HL-60 (cell line): ENCODE measurements at regions not wholly inside any gene's neighbourhood (a gene's known extent, or its start where the extent isn't known, plus 50 kb on each side); places are given as distances from the start of the nearest gene placed in this dataset.

ENCODE experiments used
- DNase-seq, 2 experiments: peaks; one replicate each; pipeline ENCODE4 v3.0.0-alpha.2; 2010 to 2020; ENCODE audit warnings: low read depth in 1 of 2, low spot score in 1 of 2
- H3K27ac ChIP-seq: fragments of 250-450 bp; sonication (Bioruptor Pico); replicated peaks from 2 replicates; pipeline ENCODE4 v1.5.1; 2020; ENCODE audit warnings: mild to moderate bottlenecking, moderate library complexity
- H3K27me3 ChIP-seq: fragments of 250-450 bp; sonication (Bioruptor Pico); 2 replicates; pipeline ENCODE4 v1.5.1; 2021; ENCODE audit warnings: mild to moderate bottlenecking, moderate library complexity; ENCODE audit not compliant: insufficient read depth, poor library complexity, severe bottlenecking
- H3K4me3 ChIP-seq: replicated peaks from 2 replicates; pipeline ENCODE4 v1.5.1; 2011; ENCODE audit warnings: mild to moderate bottlenecking, control low read depth, low read length; ENCODE audit not compliant: insufficient read depth
- GABPA ChIP-seq: IDR thresholded peaks from 2 replicates; pipeline ENCODE4 v1.6.1; 2012; ENCODE audit warnings: low read depth
- POLR2AphosphoS5 ChIP-seq: IDR thresholded peaks from 2 replicates; pipeline ENCODE4 v1.6.1; 2012; ENCODE audit warnings: low read depth
- SPI1 ChIP-seq: IDR thresholded peaks from 2 replicates; pipeline ENCODE4 v1.6.1; 2012; ENCODE audit warnings: low read depth, mild to moderate bottlenecking, borderline replicate concordance
- TF ChIP-seq, protein P1 (sequence below): IDR thresholded peaks from one replicate; pipeline ENCODE4 v1.5.1; 2011; ENCODE audit warnings: low read length, control low read depth, inconsistent platforms; ENCODE audit not compliant: insufficient read depth
- TF ChIP-seq, protein P2 (sequence below): IDR thresholded peaks from 2 replicates; pipeline ENCODE4 v1.6.1; 2012; ENCODE audit warnings: low read depth; ENCODE audit not compliant: insufficient replicate concordance

DNA sequence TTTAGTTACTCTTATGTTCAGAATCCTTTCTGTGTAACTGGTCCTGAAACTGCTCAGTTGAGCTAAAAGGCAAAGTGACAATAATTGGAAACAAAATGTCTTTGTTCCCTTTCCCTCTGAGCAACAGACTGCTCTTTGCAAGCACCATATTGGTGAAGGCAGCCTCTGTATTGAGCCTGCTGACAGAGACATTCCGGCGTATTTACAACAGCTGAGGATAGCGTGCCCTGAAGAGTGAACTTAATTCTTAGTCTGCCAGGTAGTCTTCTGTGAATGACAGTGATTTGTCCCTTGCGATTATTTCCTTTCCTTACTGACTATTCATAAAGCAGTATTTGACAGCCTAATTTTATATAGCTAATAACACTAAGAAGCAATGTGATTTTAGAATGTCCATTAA lies 239.1 kb downstream of the CPS1 start:
- Histone ChIP-seq H3K27ac (no peak overlapping the region), H3K27me3 (no peaks in the 10 kb centered on the region), H3K4me3 (no peak overlapping the region)
- TF ChIP-seq GABPA (no peak), POLR2AphosphoS5 (no peak), SPI1 (no peak)
- TF ChIP-seq, protein P1, sequence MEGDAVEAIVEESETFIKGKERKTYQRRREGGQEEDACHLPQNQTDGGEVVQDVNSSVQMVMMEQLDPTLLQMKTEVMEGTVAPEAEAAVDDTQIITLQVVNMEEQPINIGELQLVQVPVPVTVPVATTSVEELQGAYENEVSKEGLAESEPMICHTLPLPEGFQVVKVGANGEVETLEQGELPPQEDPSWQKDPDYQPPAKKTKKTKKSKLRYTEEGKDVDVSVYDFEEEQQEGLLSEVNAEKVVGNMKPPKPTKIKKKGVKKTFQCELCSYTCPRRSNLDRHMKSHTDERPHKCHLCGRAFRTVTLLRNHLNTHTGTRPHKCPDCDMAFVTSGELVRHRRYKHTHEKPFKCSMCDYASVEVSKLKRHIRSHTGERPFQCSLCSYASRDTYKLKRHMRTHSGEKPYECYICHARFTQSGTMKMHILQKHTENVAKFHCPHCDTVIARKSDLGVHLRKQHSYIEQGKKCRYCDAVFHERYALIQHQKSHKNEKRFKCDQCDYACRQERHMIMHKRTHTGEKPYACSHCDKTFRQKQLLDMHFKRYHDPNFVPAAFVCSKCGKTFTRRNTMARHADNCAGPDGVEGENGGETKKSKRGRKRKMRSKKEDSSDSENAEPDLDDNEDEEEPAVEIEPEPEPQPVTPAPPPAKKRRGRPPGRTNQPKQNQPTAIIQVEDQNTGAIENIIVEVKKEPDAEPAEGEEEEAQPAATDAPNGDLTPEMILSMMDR = no peak
- TF ChIP-seq, protein P2, sequence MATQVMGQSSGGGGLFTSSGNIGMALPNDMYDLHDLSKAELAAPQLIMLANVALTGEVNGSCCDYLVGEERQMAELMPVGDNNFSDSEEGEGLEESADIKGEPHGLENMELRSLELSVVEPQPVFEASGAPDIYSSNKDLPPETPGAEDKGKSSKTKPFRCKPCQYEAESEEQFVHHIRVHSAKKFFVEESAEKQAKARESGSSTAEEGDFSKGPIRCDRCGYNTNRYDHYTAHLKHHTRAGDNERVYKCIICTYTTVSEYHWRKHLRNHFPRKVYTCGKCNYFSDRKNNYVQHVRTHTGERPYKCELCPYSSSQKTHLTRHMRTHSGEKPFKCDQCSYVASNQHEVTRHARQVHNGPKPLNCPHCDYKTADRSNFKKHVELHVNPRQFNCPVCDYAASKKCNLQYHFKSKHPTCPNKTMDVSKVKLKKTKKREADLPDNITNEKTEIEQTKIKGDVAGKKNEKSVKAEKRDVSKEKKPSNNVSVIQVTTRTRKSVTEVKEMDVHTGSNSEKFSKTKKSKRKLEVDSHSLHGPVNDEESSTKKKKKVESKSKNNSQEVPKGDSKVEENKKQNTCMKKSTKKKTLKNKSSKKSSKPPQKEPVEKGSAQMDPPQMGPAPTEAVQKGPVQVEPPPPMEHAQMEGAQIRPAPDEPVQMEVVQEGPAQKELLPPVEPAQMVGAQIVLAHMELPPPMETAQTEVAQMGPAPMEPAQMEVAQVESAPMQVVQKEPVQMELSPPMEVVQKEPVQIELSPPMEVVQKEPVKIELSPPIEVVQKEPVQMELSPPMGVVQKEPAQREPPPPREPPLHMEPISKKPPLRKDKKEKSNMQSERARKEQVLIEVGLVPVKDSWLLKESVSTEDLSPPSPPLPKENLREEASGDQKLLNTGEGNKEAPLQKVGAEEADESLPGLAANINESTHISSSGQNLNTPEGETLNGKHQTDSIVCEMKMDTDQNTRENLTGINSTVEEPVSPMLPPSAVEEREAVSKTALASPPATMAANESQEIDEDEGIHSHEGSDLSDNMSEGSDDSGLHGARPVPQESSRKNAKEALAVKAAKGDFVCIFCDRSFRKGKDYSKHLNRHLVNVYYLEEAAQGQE = no peak
- no peak for DNase-seq

DNA sequence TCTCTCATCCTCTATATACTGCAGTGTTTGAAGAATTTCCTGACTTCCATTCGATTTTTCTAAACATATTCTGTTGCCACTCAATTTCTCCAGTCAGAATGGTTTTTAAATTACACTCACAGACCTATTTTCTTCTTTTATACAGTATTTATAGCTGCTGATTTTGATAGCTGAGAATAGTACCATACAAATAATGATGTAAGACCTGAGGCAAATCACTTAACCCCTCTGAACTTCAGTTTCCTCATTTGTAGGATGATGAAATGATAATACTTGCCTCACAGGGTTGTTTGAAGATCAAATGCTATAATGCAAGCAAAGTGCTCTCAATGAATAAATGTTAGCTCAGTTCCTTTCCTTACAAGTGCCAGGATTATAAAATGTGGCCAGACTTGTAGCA lies 241.8 kb downstream of the CPS1 start:
- Histone ChIP-seq H3K27me3 (no peaks in the 10 kb centered on the region), H3K27ac (no peak overlapping the region), H3K4me3 (no peak overlapping the region)
- TF ChIP-seq GABPA (no peak), POLR2AphosphoS5 (no peak), SPI1 (no peak)
- TF ChIP-seq, protein P2 = no peak
- TF ChIP-seq, protein P1 = no peak
- no peak for DNase-seq

DNA sequence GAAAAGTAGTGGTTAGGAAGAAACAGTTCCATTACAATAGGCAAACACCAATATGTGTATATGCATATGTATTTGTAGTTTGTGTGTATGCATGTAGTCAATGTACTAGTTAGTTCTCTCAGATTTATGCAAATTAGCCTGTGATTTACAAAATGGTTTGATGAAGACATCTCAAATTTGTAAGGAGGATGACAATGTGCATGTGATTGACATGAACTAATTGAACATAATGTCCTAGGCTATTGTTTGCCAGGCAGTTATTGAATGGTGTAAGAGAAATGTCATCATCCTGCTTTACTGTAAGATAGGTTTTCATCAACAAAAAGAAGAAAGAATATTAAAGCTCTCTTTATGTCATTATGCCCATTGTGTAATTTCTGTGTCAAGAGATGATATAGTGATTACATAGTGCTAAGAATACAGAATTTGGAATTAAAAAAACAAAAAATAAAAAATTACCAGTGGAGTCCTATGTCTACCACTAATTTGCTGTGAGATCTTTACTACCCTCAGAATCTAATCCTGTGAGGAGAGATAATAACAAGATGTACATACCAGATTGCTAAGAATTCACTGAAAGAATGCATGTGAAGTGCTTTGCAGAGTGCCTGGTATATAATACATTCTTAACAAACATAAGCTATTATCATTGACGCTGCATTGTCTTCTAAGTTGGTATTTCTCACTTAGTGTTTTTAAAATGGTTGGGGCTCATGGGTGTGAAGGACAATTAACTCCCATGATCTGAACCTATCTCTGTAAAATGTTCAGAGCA lies 258.0 kb downstream of the CPS1 start:
- TF ChIP-seq POLR2AphosphoS5 (no peak), GABPA (no peak), SPI1 (no peak)
- TF ChIP-seq, protein P2 = no peak
- TF ChIP-seq, protein P1 = no peak
- H3K27me3 ChIP-seq = no peaks in the 10 kb centered on the region
- no peak for DNase-seq
- H3K27ac ChIP-seq = no peak overlapping the region
- no peak overlapping the region for H3K4me3 ChIP-seq
